ENCODE measurements at regions not wholly inside any gene's neighbourhood (a gene's known extent, or its start where the extent isn't known, plus 50 kb on each side); places are given as distances from the start of the nearest gene placed in this dataset.
A peak's percentile ranks its signal among the peaks of the same experiment; 100 is the strongest.

DNA sequence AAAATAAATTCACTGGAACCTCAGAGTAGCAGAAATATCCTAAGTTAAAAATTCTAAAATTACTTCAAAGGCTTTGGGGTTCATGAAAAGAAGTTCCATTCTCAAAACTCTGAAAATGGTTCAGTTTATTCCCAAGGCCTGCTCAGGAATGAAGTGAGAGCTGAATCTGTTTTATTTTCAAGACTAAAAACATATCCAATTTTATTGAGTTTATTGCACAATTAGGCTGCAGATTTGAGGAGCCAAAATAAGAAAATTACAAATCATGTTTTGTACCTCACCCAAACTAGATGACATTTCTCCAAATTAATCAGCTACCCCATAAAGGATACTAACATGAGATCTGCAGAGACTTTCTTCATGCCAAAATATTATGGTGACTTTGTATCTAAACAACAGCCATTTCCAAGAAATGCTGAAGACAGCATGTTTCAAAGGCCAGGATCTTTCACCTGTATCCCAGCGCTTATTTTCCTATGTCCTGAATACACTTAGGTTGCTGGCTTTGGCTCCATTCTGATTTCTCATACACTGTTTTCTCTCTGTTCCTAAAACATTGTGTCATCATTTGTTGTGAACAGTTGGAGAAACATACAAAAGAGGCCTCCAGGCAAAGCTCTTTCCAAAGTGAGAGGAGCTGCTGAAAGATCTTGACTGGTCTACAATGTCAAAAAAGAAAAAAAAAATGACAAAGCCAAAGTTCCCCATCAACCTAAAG lies 85.7 kb upstream of the F13A1 start:
- Histone ChIP-seq H3K4me3 (no peak overlapping the region), H3K9me3 (no peaks in the 10 kb centered on the region), H3K4me1 (peaks cover 0 to 46% (median 10%) of the 10 kb centered on the region in 4 donors), H3K27me3 (no peaks in the 10 kb centered on the region), H3K36me3 (no peaks in the 10 kb centered on the region), H3K27ac (peak overlapping the region in 2 of 4 donors; percentile 41 to 57)
- WGBS, 2 donors, result 61 to 78% methylated on average over 1 of the region's 1 CpG
- no peak for DNase-seq (ENCODE audit: low spot score in 2 of 2)
- peak in 1 of 2 donors; percentile 33 for TF ChIP-seq EP300 (IDR thresholded peaks at IDR 0.05)
- no peak for TF ChIP-seq POLR2A (IDR thresholded peaks at IDR 0.05)
- TF ChIP-seq CTCF (IDR thresholded peaks at IDR 0.05), result no peak

DNA sequence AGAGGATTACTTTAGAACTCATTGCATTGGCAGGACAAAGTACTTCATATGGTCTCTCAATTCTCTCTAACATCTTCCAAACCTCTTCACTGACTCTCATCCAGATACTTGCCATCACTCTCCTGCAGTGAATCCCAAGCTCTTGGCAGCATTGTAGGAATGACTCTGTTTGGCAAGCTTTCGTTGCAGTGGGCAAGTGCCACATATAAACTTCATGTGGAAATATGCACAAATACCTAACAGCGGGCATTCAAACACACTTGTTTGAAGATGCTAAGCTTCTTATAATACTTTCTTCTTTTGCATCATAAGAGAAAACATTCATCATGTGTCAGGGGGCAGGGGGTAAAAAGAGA lies 86.2 kb upstream of the F13A1 start:
- H3K27ac ChIP-seq, result peak overlapping the region in 2 of 4 donors; percentile 1 to 31
- H3K27me3 ChIP-seq, result no peaks in the 10 kb centered on the region
- no peaks in the 10 kb centered on the region for H3K36me3 ChIP-seq
- DNase-seq (ENCODE audit: low spot score in 2 of 2), result no peak
- 29 to 34% methylated on average over 2 of the region's 2 CpGs for WGBS, 2 donors
- no peak for TF ChIP-seq EP300 (IDR thresholded peaks at IDR 0.05)
- no peak for TF ChIP-seq CTCF (IDR thresholded peaks at IDR 0.05)
- TF ChIP-seq POLR2A (IDR thresholded peaks at IDR 0.05), result no peak
- H3K9me3 ChIP-seq, result no peaks in the 10 kb centered on the region
- H3K4me3 ChIP-seq, result no peak overlapping the region
- peaks cover 0 to 46% (median 10%) of the 10 kb centered on the region in 4 donors for H3K4me1 ChIP-seq

DNA sequence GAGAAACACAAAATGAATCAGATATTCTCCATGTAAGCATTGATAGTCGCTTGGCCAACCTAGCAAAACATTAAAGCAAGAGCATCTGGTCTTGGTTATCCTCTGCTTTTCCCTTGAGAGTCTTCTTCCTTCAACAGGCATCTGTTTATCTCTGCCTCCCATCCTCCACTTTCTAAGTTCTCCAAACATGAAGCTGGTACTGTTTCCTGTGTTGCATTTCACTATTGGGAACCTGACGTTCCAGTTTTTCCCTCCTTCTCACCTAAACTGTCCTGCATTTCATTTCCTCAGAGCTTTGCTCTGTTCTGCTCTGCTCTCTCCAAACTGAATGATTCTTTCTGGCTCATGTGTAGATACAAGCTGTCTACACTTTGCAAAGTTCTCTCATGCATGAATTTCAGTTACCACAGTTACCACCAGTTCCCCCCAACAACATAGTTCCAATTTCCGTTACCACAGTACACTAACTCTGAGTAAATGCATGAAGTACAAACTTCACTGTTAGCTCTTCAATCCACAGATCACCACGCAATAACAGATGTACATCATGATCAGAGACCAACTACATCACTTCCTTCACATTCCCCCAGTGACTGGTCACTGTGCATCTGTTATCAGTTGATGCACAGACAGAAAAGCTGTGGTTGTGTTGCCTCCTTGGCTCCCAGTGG lies 86.7 kb upstream of the F13A1 start:
- H3K27ac ChIP-seq, result peak overlapping the region in 1 of 4 donors; percentile 1
- H3K4me3 ChIP-seq, result no peak overlapping the region
- WGBS, 2 donors, result 56 to 57% methylated on average over 4 of the region's 4 CpGs
- H3K27me3 ChIP-seq, result no peaks in the 10 kb centered on the region
- TF ChIP-seq POLR2A (IDR thresholded peaks at IDR 0.05) (no peak), CTCF (IDR thresholded peaks at IDR 0.05) (no peak), EP300 (IDR thresholded peaks at IDR 0.05) (peak in 1 of 2 donors; percentile 51)
- no peaks in the 10 kb centered on the region for H3K9me3 ChIP-seq
- DNase-seq (ENCODE audit: low spot score in 2 of 2), result no peak
- H3K36me3 ChIP-seq, result no peaks in the 10 kb centered on the region
- peaks cover 0 to 46% (median 10%) of the 10 kb centered on the region in 4 donors for H3K4me1 ChIP-seq

DNA sequence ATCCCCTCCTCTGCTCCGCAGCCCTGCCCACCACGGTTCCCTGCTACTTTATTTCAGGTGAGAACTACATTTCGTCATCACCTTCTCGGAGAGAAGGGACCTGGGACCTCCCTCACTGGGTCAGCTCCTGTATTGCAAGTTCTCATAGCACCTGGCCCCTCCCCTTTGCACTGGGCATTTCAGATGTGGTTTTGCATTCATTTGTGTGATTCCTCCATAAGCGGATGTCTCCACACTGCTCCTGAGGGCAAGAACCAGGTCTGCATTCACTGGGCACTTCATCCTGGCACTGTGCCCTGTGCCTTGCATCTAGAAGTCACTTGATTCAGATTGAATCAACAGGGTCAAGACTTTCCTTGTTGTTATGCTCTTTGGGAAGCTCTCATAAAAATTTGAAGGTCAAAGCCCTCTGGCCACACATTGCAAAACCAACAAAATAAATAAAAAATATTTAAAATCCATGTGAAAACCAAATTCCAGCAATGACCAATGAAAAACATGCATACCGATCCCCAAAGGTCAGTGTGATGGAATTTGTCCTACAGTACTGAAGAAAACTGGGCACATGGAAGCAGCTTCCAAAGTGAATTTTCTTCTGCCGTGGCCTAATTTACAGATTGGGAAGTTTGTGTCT lies 89.1 kb upstream of the F13A1 start:
- Histone ChIP-seq H3K27me3 (no peaks in the 10 kb centered on the region), H3K36me3 (no peaks in the 10 kb centered on the region), H3K27ac (no peak overlapping the region), H3K4me1 (peaks cover 0 to 46% (median 10%) of the 10 kb centered on the region in 4 donors), H3K9me3 (no peaks in the 10 kb centered on the region), H3K4me3 (no peak overlapping the region)
- TF ChIP-seq POLR2A (IDR thresholded peaks at IDR 0.05), result no peak
- DNase-seq (ENCODE audit: low spot score in 2 of 2), result no peak
- 58 to 72% methylated on average over 7 of the region's 7 CpGs for WGBS, 2 donors

DNA sequence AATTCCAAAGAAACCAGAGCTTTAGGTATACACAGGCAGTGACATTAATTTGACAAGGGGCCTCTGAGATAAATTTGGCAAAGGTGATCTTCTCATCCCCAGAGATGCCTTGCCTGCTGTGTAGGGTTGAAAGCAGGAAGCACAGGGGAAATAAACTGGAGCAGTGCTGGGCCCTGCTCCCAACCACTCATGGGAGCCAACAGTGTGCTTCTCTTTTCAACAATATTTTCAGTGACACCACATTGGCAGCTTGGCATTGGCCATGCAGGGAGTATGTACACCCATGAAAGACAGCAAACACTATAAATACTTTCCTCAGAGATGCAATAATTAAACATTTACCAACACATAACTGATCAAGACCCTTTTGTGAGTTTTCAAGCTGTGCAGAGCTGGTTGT lies 90.7 kb upstream of the F13A1 start:
- Histone ChIP-seq H3K36me3 (no peaks in the 10 kb centered on the region), H3K27me3 (no peaks in the 10 kb centered on the region), H3K4me3 (no peak overlapping the region), H3K9me3 (no peaks in the 10 kb centered on the region), H3K27ac (no peak overlapping the region), H3K4me1 (peaks cover 0 to 33% (median 6%) of the 10 kb centered on the region in 4 donors)
- no peak for DNase-seq (ENCODE audit: low spot score in 2 of 2)
- TF ChIP-seq POLR2A (IDR thresholded peaks at IDR 0.05), result no peak
- TF ChIP-seq EP300 (IDR thresholded peaks at IDR 0.05), result no peak
- TF ChIP-seq CTCF (IDR thresholded peaks at IDR 0.05), result no peak
